ENCODE measurements at regions not wholly inside any gene's neighbourhood (a gene's known extent, or its start where the extent isn't known, plus 50 kb on each side); places are given as distances from the start of the nearest gene placed in this dataset.

DNA sequence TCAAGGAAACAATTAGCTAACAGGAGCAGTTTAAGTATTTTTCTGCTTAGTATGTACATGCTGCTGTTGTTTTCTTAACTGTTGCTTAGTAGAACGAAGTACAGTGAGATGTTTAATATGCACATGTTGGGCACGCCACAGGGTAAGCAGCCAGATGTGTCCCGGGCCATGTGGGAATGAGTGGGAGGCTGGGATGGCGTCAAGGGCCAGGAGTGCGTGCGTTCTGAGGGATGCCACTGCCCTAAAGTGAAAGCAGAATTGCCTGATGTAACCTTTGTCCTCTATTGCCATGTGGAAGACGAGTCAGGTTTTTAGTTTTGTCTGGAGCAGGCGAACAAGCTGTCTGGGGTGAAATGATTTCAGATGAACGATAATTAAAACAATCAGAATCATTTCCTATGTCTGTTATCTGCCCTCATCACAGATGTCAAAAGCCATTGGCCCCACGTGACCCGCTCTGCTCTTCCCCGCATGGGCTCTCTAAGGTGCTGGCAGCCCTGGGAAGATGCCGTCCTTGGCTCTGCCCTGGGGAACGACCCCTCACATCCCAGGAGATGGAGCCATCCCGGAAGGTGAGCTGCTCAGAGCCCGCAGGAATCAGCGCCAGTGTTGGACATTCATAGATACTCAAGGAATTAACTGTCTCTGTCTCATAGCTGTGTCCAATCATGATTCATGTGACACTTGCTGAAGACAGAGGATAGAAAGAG is 356.6 kb upstream of the IRX4 start:
- Histone ChIP-seq H3K4me3 (no peak overlapping the region), H3K27ac (no peak overlapping the region), H3K27me3 (replicated peaks; ENCODE audit: insufficient read depth) (no peaks in the 10 kb centered on the region), H3K4me1 (replicated peaks) (no peaks in the 10 kb centered on the region), H3K36me3 (no peaks in the 10 kb centered on the region), H3K9me3 (no peaks in the 10 kb centered on the region)
- intact Hi-C loops (cut with DNase I), result no loop called here
- no peak for DNase-seq (ENCODE audit: low spot score)
- TF ChIP-seq, protein P1, sequence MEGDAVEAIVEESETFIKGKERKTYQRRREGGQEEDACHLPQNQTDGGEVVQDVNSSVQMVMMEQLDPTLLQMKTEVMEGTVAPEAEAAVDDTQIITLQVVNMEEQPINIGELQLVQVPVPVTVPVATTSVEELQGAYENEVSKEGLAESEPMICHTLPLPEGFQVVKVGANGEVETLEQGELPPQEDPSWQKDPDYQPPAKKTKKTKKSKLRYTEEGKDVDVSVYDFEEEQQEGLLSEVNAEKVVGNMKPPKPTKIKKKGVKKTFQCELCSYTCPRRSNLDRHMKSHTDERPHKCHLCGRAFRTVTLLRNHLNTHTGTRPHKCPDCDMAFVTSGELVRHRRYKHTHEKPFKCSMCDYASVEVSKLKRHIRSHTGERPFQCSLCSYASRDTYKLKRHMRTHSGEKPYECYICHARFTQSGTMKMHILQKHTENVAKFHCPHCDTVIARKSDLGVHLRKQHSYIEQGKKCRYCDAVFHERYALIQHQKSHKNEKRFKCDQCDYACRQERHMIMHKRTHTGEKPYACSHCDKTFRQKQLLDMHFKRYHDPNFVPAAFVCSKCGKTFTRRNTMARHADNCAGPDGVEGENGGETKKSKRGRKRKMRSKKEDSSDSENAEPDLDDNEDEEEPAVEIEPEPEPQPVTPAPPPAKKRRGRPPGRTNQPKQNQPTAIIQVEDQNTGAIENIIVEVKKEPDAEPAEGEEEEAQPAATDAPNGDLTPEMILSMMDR (IDR thresholded peaks at IDR 0.05), result no peak
- TF ChIP-seq POLR2A (IDR thresholded peaks at IDR 0.05), result no peak
- TF ChIP-seq POLR2AphosphoS5 (IDR thresholded peaks at IDR 0.05), result no peak
- 88% methylated on average over 17 of the region's 17 CpGs for WGBS

DNA sequence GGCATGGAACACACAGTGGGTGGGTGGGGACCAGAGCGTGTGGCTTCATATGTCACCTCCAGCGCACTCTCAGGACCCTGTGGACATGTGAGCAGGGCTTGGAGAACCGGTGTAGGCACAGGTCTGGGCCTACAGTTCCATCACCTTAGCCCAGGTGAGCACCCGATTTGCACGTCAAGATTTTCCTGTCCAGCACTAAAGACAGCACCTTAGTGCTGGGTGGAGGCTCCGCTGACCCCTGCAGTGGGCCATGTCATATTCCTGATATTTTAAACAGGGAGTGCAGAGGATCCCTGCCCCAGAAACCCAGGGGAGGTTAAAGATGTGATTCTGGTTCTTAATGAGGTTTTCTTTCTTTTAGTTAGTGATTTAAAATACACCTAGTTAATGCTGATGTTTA is 356.0 kb upstream of the IRX4 start:
- Histone ChIP-seq H3K9me3 (no peaks in the 10 kb centered on the region), H3K4me1 (replicated peaks) (no peaks in the 10 kb centered on the region), H3K36me3 (no peaks in the 10 kb centered on the region), H3K4me3 (no peak overlapping the region), H3K27me3 (replicated peaks; ENCODE audit: insufficient read depth) (no peaks in the 10 kb centered on the region), H3K27ac (no peak overlapping the region)
- DNase-seq (ENCODE audit: low spot score), result no peak
- TF ChIP-seq, protein P1 (IDR thresholded peaks at IDR 0.05), result no peak
- TF ChIP-seq POLR2AphosphoS5 (IDR thresholded peaks at IDR 0.05) (no peak), POLR2A (IDR thresholded peaks at IDR 0.05) (no peak)
- 87% methylated on average over 6 of the region's 6 CpGs for WGBS
- intact Hi-C loops (cut with DNase I), result no loop called here

DNA sequence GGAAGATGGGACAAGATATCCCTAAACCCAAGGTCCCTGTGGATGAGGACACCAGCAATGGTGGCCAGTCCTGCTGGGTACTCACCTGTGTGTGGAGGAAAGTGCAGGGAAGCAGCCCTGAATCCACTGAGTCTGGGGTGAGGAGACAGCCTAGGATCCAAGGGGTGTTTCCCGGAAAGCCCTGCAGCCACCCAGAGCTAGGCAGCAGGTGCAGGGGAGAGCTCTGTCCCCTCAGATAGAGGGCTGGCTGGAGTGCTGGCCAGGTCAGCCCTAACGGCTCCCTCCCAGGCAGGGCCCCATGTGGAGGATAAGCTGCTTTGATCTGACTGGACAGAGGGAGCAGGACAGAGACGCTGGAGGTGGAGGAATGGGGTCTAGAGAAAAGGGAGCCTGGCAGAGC is 344.7 kb upstream of the IRX4 start:
- intact Hi-C loops (cut with DNase I), result no loop called here
- Histone ChIP-seq H3K4me3 (no peak overlapping the region), H3K36me3 (no peaks in the 10 kb centered on the region), H3K27ac (no peak overlapping the region), H3K4me1 (replicated peaks) (no peaks in the 10 kb centered on the region), H3K9me3 (no peaks in the 10 kb centered on the region), H3K27me3 (replicated peaks; ENCODE audit: insufficient read depth) (no peaks in the 10 kb centered on the region)
- no peak for DNase-seq (ENCODE audit: low spot score)
- TF ChIP-seq POLR2AphosphoS5 (IDR thresholded peaks at IDR 0.05) (no peak), POLR2A (IDR thresholded peaks at IDR 0.05) (no peak)
- TF ChIP-seq, protein P1 (IDR thresholded peaks at IDR 0.05), result no peak
- WGBS, result 36% methylated on average over 3 of the region's 3 CpGs

DNA sequence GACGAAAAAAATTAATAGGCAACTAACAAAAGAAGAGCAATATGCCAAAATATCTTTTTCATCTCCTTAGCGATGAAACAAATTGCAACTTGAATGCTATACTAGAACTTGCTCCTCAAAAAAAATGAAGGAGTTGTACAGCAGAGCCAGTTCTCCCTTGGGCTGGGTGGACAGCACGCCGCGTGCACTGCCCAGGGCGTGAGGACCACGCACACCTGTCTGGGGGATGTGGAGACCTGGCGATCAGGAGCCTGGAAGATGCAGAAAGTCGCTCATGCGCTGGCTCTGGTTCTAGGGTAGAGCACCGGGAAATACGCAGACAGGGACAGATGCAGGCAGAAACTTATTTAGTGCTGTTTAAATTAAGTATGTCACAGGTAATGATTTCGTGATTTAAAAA is 342.0 kb upstream of the IRX4 start:
- Histone ChIP-seq H3K27ac (no peak overlapping the region), H3K36me3 (no peaks in the 10 kb centered on the region), H3K4me1 (replicated peaks) (no peaks in the 10 kb centered on the region), H3K9me3 (no peaks in the 10 kb centered on the region), H3K4me3 (no peak overlapping the region), H3K27me3 (replicated peaks; ENCODE audit: insufficient read depth) (no peaks in the 10 kb centered on the region)
- intact Hi-C loops (cut with DNase I), result no loop called here
- TF ChIP-seq POLR2A (IDR thresholded peaks at IDR 0.05) (no peak), POLR2AphosphoS5 (IDR thresholded peaks at IDR 0.05) (no peak)
- TF ChIP-seq, protein P1 (IDR thresholded peaks at IDR 0.05), result no peak
- DNase-seq (ENCODE audit: low spot score), result no peak
- 87% methylated on average over 13 of the region's 13 CpGs for WGBS

DNA sequence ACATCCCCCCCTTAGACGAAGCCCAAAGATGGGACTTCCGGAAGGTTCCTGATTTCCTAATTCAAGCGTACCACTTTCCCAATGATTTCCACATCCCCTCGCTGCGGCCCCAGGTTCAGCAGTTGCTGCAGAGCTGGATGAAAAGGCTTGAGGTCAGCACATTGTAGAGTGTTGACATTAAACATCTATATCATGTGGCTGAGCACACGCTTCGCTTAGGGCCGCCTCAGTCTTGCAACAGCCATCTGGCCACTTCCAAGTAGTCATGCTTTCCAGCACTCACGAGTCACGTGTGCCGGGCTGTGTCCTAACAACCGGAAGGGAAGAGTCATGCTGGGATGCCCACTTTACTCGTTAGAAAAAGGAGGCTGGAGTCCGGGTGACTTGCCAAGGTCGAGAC is 340.6 kb upstream of the IRX4 start:
- 90% methylated on average over 15 of the region's 15 CpGs for WGBS
- intact Hi-C loops (cut with DNase I), result no loop called here
- TF ChIP-seq, protein P1 (IDR thresholded peaks at IDR 0.05), result no peak
- TF ChIP-seq POLR2A (IDR thresholded peaks at IDR 0.05), result no peak
- TF ChIP-seq POLR2AphosphoS5 (IDR thresholded peaks at IDR 0.05), result no peak

More for the DNA sequence above, 340.6 kb upstream of the IRX4 start:
- no peak overlapping the region for H3K4me3 ChIP-seq
- no peaks in the 10 kb centered on the region for H3K27me3 ChIP-seq (replicated peaks; ENCODE audit: insufficient read depth)
- H3K36me3 ChIP-seq, result no peaks in the 10 kb centered on the region
- no peaks in the 10 kb centered on the region for H3K9me3 ChIP-seq
- H3K4me1 ChIP-seq (replicated peaks), result no peaks in the 10 kb centered on the region
- DNase-seq (ENCODE audit: low spot score), result no peak
- no peak overlapping the region for H3K27ac ChIP-seq
